HG03139 (cell line): ENCODE measurements at regions not wholly inside any gene's neighbourhood (a gene's known extent, or its start where the extent isn't known, plus 50 kb on each side); places are given as distances from the start of the nearest gene placed in this dataset.
"Not testable (repeated sequence)": the region's sequence is repeated elsewhere in the genome, so short reads cannot be mapped to it uniquely, and the experiment has no call there.

Experiments used
- ATAC-seq: cut with Tn5 transposase; IDR thresholded peaks from one replicate; pipeline ENCODE4 v1.9.1; 2021; ENCODE audit not compliant: unreplicated experiment

GRCh38 chr16:9610727-9611126 is 519.3 kb downstream of the HAPSTR1 start:
- ATAC-seq: no peak

GRCh38 chr16:9612267-9612666 is 520.8 kb downstream of the HAPSTR1 start:
- ATAC-seq: no peak

- no peak for ATAC-seq
Observed at GRCh38 chr16:9614389-9614788, 522.9 kb downstream of the HAPSTR1 start.

- no peak for ATAC-seq
Observed at GRCh38 chr16:9622268-9622667, 530.8 kb downstream of the HAPSTR1 start.

- no peak for ATAC-seq
Observed at GRCh38 chr16:9625122-9625521, 533.7 kb downstream of the HAPSTR1 start.

- ATAC-seq: no peak
Observed at GRCh38 chr16:9627427-9627826, 536.0 kb downstream of the HAPSTR1 start.

- no peak for ATAC-seq
Observed at GRCh38 chr16:9630119-9630518, 538.7 kb downstream of the HAPSTR1 start.

- no peak for ATAC-seq
Observed at GRCh38 chr16:9630985-9631384, 539.5 kb downstream of the HAPSTR1 start.

GRCh38 chr16:9633844-9634243 is 542.4 kb downstream of the HAPSTR1 start:
- ATAC-seq: no peak

GRCh38 chr16:9635150-9635720 is 543.8 kb downstream of the HAPSTR1 start:
- not testable (repeated sequence) for ATAC-seq

GRCh38 chr16:9644258-9644657 is 538.0 kb downstream of the GRIN2A start:
- no peak for ATAC-seq

GRCh38 chr16:9645911-9646310 is 536.3 kb downstream of the GRIN2A start:
- no peak for ATAC-seq

- no peak for ATAC-seq
Observed at GRCh38 chr16:9647981-9648701, 534.1 kb downstream of the GRIN2A start.

- ATAC-seq: no peak
Observed at GRCh38 chr16:9650284-9650683, 531.9 kb downstream of the GRIN2A start.

GRCh38 chr16:9655051-9655450 is 527.2 kb downstream of the GRIN2A start:
- no peak for ATAC-seq

GRCh38 chr16:9657641-9658040 is 524.6 kb downstream of the GRIN2A start:
- ATAC-seq: no peak

- ATAC-seq: no peak
Observed at GRCh38 chr16:9658164-9658563, 524.1 kb downstream of the GRIN2A start.

GRCh38 chr16:9658586-9658985 is 523.6 kb downstream of the GRIN2A start:
- no peak for ATAC-seq

GRCh38 chr16:9660898-9661297 is 521.3 kb downstream of the GRIN2A start:
- ATAC-seq: no peak

GRCh38 chr16:9661336-9662017 is 520.8 kb downstream of the GRIN2A start:
- no peak for ATAC-seq

- no peak for ATAC-seq
Observed at GRCh38 chr16:9663588-9663987, 518.6 kb downstream of the GRIN2A start.

- no peak for ATAC-seq
Observed at GRCh38 chr16:9665851-9666271, 516.4 kb downstream of the GRIN2A start.
